HFFc6 (cell line): ENCODE measurements at regions not wholly inside any gene's neighbourhood (a gene's known extent, or its start where the extent isn't known, plus 50 kb on each side); places are given as distances from the start of the nearest gene placed in this dataset.
A peak's percentile ranks its signal among the peaks of the same experiment; 100 is the strongest.

Source experiments
- DNase-seq: peaks from one replicate; pipeline ENCODE4 v3.0.0-alpha.2; 2018
- H3K27ac Mint-ChIP-seq: 2 replicates; pipeline ENCODE4 v1.8.0; 2020; ENCODE audit warnings: mild to moderate bottlenecking, mixed read lengths
- H3K27me3 Mint-ChIP-seq: 2 replicates; pipeline ENCODE4 v1.8.0; 2021; ENCODE audit warnings: mild to moderate bottlenecking, moderate library complexity, mixed read lengths; ENCODE audit not compliant: insufficient read depth
- H3K36me3 Mint-ChIP-seq: 2 replicates; pipeline ENCODE4 v1.8.0; 2021; ENCODE audit warnings: low read depth, mixed read lengths
- H3K4me1 Mint-ChIP-seq: 2 replicates; pipeline ENCODE4 v1.8.0; 2020; ENCODE audit warnings: low read depth, mixed read lengths
- H3K4me3 Mint-ChIP-seq: 2 replicates; pipeline ENCODE4 v1.8.0; 2020; ENCODE audit warnings: mild to moderate bottlenecking, moderate library complexity, mixed read lengths
- H3K9me3 Mint-ChIP-seq: 2 replicates; pipeline ENCODE4 v1.8.0; 2020; ENCODE audit warnings: mild to moderate bottlenecking, mixed read lengths
- TF ChIP-seq, protein P1 (sequence below): fragments of 200-600 bp; sonication (generic); IDR thresholded peaks from 2 replicates; pipeline ENCODE4 v1.5.0; 2021; ENCODE audit warnings: antibody characterized with exemption, mild to moderate bottlenecking

DNA sequence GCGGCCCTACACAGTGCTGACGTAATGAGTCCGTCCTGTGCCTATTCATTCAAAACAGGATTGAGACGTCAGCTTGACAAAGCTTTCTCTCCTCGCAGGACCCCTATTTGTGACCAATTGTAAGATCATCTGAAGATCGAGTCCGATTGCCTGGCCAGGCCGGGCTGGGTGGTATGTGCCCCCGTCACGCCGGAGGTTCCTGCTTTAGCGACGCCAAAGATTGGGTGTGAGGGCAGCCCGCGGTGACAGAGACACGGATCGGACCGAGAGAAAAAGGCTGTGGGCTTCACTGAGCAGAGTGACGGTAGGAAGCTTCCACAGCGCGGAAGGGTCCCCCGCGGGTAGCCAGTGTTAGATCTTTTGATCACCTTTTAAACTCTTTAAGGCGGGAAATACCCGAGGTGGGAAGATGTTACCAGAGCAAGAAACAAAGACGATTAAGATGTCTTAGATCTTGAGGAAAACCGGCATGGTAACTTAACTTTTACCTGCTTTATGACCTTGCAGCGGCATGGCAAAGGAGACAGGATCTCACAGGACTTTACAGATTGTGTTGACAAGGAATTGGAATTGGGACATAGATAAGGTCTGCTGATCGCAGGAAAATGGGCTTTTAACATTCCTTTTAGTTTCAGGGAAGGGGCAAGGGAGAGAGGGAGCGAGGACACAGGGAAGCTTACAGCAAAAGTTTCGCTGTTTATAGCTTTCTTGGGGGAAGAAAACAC lies 220.0 kb downstream of the METTL4 start:
- Mint-ChIP-seq H3K4me1 (peaks cover 19% of the 10 kb centered on the region), H3K9me3 (no peaks in the 10 kb centered on the region), H3K4me3 (peak overlapping the region; percentile 66), H3K27ac (no peak overlapping the region), H3K36me3 (no peaks in the 10 kb centered on the region), H3K27me3 (peaks cover 4% of the 10 kb centered on the region; the same call in 1 of the 2 replicates)
- no peak for DNase-seq
- TF ChIP-seq, protein P1, sequence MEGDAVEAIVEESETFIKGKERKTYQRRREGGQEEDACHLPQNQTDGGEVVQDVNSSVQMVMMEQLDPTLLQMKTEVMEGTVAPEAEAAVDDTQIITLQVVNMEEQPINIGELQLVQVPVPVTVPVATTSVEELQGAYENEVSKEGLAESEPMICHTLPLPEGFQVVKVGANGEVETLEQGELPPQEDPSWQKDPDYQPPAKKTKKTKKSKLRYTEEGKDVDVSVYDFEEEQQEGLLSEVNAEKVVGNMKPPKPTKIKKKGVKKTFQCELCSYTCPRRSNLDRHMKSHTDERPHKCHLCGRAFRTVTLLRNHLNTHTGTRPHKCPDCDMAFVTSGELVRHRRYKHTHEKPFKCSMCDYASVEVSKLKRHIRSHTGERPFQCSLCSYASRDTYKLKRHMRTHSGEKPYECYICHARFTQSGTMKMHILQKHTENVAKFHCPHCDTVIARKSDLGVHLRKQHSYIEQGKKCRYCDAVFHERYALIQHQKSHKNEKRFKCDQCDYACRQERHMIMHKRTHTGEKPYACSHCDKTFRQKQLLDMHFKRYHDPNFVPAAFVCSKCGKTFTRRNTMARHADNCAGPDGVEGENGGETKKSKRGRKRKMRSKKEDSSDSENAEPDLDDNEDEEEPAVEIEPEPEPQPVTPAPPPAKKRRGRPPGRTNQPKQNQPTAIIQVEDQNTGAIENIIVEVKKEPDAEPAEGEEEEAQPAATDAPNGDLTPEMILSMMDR: no peak

DNA sequence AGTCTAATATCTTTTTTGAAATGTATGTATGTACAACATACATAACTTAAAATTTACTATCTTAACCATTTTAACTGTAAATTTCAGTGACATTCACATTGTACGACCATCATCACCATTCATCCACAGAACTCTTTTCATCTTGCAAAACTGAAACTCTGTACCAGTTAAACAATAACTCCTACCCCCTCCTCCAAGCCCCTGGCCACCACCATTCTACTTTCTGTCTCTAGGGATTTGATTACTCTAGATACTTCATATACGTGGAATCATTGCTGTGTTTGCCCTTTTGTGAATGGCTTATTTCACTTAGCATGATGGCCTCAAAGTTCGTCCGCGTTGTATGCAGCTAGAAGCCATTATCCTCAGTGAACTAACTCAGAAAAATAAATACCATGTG lies 217.0 kb downstream of the METTL4 start:
- H3K9me3 Mint-ChIP-seq: no peaks in the 10 kb centered on the region
- H3K36me3 Mint-ChIP-seq: 0 out of 2 replicates have a peak, but pooled peaks cover 3% of the 10 kb centered on the region
- no peak for DNase-seq
- TF ChIP-seq, protein P1: no peak
- no peak overlapping the region for H3K4me3 Mint-ChIP-seq
- peaks cover 40% of the 10 kb centered on the region for H3K4me1 Mint-ChIP-seq
- H3K27me3 Mint-ChIP-seq: peaks cover 4% of the 10 kb centered on the region
- H3K27ac Mint-ChIP-seq: no peak overlapping the region

DNA sequence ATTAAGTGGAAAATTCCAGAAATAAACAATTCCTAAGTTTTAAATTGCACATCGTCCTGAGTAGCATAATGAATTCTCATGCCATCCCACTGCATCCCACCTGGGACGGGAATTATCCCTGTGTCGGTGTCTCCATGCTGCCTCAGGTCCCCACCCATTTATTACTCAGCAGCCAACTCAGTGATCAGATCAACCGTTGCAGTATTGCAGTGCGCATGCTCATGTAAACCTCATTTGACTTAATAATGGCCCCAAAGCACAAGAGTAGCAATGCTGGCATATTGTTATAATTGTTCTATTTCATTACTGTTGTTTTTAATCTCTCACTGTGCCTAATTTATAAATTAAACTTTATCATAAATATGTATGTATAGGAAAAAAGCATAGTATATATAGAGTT lies 214.4 kb downstream of the METTL4 start:
- Mint-ChIP-seq H3K4me3 (peak overlapping the region; percentile 2; the same call in 1 of the 2 replicates), H3K9me3 (no peaks in the 10 kb centered on the region), H3K27ac (no peak overlapping the region), H3K4me1 (peaks cover 31% of the 10 kb centered on the region), H3K27me3 (peaks cover 4% of the 10 kb centered on the region), H3K36me3 (0 out of 2 replicates have a peak, but pooled peaks cover 3% of the 10 kb centered on the region)
- DNase-seq: no peak
- TF ChIP-seq, protein P1: no peak

DNA sequence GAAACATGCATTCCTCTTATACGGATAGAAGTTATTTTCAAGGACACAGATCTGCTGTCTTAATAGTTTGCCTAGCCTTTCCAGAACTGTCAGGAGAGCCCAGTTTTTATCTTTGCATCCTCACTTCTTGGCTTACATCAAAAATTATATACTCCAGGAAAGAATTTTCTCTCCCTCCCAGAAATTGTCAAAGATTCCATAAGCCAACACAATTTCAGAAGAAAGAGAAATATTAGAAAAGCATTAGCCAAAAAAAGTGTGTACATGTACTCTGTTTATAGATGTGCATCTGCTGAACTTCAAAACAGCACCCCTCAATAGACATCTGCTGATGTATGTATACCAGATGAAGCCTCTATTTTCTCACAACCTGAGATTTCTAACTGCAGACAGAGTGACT lies 210.4 kb downstream of the METTL4 start:
- TF ChIP-seq, protein P1: no peak
- DNase-seq: no peak
- 0 out of 2 replicates have a peak, but pooled peaks cover 3% of the 10 kb centered on the region for H3K36me3 Mint-ChIP-seq

DNA sequence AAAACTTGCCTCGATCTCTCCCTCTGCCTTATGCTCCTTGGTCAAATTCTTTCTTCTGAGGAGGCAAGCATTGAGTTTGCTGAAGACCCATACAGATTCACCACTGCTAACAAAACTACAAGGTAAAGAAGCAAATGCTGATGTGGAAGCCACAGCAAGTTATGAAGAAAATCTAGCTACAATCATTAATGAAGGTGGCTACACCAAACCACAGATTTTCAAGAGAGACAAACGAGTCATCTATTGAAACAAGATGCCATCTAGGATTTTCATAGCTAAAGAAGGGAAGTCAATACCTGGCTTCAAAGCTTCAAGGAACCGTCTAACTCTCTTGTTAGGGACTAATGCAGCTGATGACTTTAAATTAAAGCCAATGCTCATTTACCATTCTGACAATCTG lies 203.2 kb downstream of the METTL4 start:
- TF ChIP-seq, protein P1: no peak
- Mint-ChIP-seq H3K27ac (no peak overlapping the region), H3K27me3 (peaks cover 2% of the 10 kb centered on the region; the same call in 1 of the 2 replicates), H3K9me3 (no peaks in the 10 kb centered on the region), H3K4me3 (no peak overlapping the region), H3K36me3 (0 out of 2 replicates have a peak, but pooled peaks cover 9% of the 10 kb centered on the region), H3K4me1 (no peaks in the 10 kb centered on the region; the same call in 1 of the 2 replicates)
- DNase-seq: no peak

More for the DNA sequence above, 210.4 kb downstream of the METTL4 start:
- Mint-ChIP-seq H3K4me1 (peaks cover 23% of the 10 kb centered on the region), H3K27me3 (no peaks in the 10 kb centered on the region; the same call in 1 of the 2 replicates), H3K4me3 (no peak overlapping the region), H3K27ac (no peak overlapping the region), H3K9me3 (no peaks in the 10 kb centered on the region)
